ENCODE measurements at regions not wholly inside any gene's neighbourhood (a gene's known extent, or its start where the extent isn't known, plus 50 kb on each side); places are given as distances from the start of the nearest gene placed in this dataset.

GRCh38 chr3:148534089-148534988 is 163.4 kb upstream of the AGTR1 start:
- in situ Hi-C loops (cut with MboI; ENCODE audit: low pct_unique_long_range_greater_than_20kb, low sequenced_read_pairs, unreplicated experiment), result no loop called here
- no peak for DNase-seq (ENCODE audit: low spot score)
- TF ChIP-seq CTCF (IDR thresholded peaks at IDR 0.05; ENCODE audit: extremely low read depth, insufficient read depth, missing control alignments), result no peak

GRCh38 chr3:148535001-148535400 is 162.7 kb upstream of the AGTR1 start:
- no peak for TF ChIP-seq CTCF (IDR thresholded peaks at IDR 0.05; ENCODE audit: extremely low read depth, insufficient read depth, missing control alignments)
- in situ Hi-C loops (cut with MboI; ENCODE audit: low pct_unique_long_range_greater_than_20kb, low sequenced_read_pairs, unreplicated experiment), result no loop called here
- no peak for DNase-seq (ENCODE audit: low spot score)

- in situ Hi-C loops (cut with MboI; ENCODE audit: low pct_unique_long_range_greater_than_20kb, low sequenced_read_pairs, unreplicated experiment), result no loop called here
- DNase-seq (ENCODE audit: low spot score), result no peak
- TF ChIP-seq CTCF (IDR thresholded peaks at IDR 0.05; ENCODE audit: extremely low read depth, insufficient read depth, missing control alignments), result no peak
Measured at GRCh38 chr3:148540266-148540665, 157.4 kb upstream of the AGTR1 start.

DNA sequence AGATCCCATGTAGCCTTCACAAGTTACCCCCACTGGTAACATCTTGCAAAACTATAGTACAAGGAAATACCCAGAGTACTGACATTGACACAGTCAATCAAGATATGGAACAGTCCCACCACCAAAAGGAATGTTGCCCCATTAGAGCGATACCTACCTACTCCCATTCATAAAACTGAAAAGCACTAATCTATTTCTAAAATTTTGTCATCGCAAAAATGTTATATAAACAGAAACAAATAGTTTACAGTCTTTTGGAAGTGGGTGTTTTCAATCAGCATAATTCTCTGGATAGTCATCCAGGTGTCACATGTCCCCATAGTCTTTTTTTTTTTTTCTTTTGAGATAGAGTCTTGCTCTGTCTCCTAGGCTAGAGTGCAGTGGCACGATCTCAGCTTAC is 156.9 kb upstream of the AGTR1 start:
- in situ Hi-C loops (cut with MboI; ENCODE audit: low pct_unique_long_range_greater_than_20kb, low sequenced_read_pairs, unreplicated experiment), result no loop called here
- no peak for TF ChIP-seq CTCF (IDR thresholded peaks at IDR 0.05; ENCODE audit: extremely low read depth, insufficient read depth, missing control alignments)
- no peak for DNase-seq (ENCODE audit: low spot score)

DNA sequence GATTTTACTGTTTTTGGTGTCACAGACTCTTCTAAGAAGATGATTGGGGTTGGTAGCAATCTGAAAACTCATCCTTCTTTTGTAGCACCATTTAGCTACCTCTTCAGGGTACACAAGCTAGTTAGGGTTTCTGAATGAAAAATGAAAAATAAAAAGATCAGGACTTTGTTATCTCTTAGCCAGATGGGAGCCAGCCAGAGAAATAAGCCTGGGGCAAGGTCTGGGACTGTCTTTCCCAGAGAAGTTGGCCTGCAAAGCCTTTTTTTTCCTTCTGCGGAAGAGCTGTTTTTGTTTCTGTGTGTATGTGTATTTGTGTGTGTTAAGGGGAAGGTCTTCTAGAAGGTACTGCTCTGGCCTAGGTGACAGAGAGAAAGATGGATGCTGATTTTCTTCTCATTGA is 150.7 kb upstream of the AGTR1 start:
- no peak for DNase-seq (ENCODE audit: low spot score)
- TF ChIP-seq CTCF (IDR thresholded peaks at IDR 0.05; ENCODE audit: extremely low read depth, insufficient read depth, missing control alignments), result no peak
- in situ Hi-C loops (cut with MboI; ENCODE audit: low pct_unique_long_range_greater_than_20kb, low sequenced_read_pairs, unreplicated experiment), result no loop called here

DNA sequence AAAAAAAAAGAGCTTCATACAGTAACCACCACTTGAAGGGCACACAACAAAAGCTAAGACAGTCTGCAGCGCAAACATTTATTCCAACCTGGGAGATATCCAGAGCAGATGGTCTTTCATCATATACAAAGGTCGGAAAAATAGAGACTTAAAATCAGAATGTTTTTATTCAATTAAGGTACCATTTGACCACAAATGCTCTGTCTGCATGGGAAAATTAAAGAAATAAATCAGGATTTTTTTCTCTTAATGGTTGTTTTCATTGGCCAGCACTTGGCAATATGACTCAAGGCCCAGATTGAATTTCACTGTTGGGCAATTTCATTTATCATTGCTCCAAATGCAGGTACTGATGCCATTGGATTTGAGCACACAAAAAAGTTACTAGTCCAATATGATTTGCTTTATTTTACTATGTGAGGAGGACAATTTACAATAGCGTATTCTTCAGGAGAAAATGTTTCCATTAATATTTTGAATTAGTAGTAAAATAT is 145.9 kb upstream of the AGTR1 start:
- in situ Hi-C loops (cut with MboI; ENCODE audit: low pct_unique_long_range_greater_than_20kb, low sequenced_read_pairs, unreplicated experiment), result no loop called here
- no peak for TF ChIP-seq CTCF (IDR thresholded peaks at IDR 0.05; ENCODE audit: extremely low read depth, insufficient read depth, missing control alignments)
- no peak for DNase-seq (ENCODE audit: low spot score)

Measured in GM13977 (cell line).